ENCODE measurements at regions not wholly inside any gene's neighbourhood (a gene's known extent, or its start where the extent isn't known, plus 50 kb on each side); places are given as distances from the start of the nearest gene placed in this dataset.

DNA sequence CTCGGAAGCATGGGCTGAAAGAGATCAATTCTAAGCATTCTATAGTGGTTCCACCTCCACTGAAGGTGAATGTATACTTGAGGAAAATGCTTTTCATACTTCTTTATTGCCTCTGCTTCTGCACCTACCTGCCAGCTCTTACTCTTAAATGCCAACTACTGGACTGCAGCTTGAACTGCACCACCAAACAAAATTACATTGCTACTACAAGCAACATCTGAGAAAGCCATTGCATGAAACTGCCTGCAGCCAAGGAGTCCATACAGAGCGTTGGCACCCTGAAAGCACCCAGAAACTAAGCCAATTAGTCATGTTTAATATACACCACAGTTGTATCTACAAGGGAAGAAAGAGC lies 440.9 kb downstream of the BTBD3 start:
- Histone ChIP-seq H3K9ac (ENCODE audit: extremely low read depth, insufficient read length, low read length) (no peak overlapping the region), H3K4me2 (ENCODE audit: insufficient read depth, insufficient read length, low read length) (no peak overlapping the region), H3T11ph (ENCODE audit: low read length) (no peak overlapping the region), H2BK20ac (ENCODE audit: low read depth, low read length, poor library complexity, severe bottlenecking) (no peak overlapping the region), H2AFZ (ENCODE audit: low read length) (no peak overlapping the region), H3K4me1 (ENCODE audit: insufficient read depth, low read length) (no peaks in the 10 kb centered on the region), H3K56ac (ENCODE audit: insufficient read length, low read depth, low read length) (no peak overlapping the region), H2BK12ac (ENCODE audit: insufficient read length, low read depth, low read length) (no peak overlapping the region), H2BK15ac (ENCODE audit: low read depth, low read length) (no peak overlapping the region), H3K23ac (ENCODE audit: insufficient read length, low read depth, low read length) (no peak overlapping the region), H4K5ac (ENCODE audit: insufficient read length, low read depth, low read length) (no peak overlapping the region), H3K18ac (ENCODE audit: insufficient read length, low read depth, low read length) (no peak overlapping the region), H2BK120ac (ENCODE audit: low read depth, low read length, poor library complexity, severe bottlenecking) (no peak overlapping the region), H3K79me2 (ENCODE audit: insufficient read depth, low read length) (no peaks in the 10 kb centered on the region), H4K91ac (ENCODE audit: insufficient read length, low read depth, low read length) (no peak overlapping the region), H3K4ac (ENCODE audit: low read depth, low read length) (no peak overlapping the region), H4K8ac (replicated peaks; ENCODE audit: insufficient read length, low read depth, low read length) (no peak overlapping the region), H4K20me1 (ENCODE audit: control insufficient read depth, insufficient read depth, insufficient read length) (no peaks in the 10 kb centered on the region), H2AK5ac (ENCODE audit: insufficient read length, low read length) (no peak overlapping the region), H3K79me1 (ENCODE audit: insufficient read depth, low read depth, low read length, poor library complexity, severe bottlenecking) (no peaks in the 10 kb centered on the region), H3K27ac (ENCODE audit: insufficient read length, low read depth, low read length) (no peak overlapping the region), H3K27me3 (ENCODE audit: insufficient read depth, low read length) (no peaks in the 10 kb centered on the region), H3K14ac (ENCODE audit: insufficient read depth, low read length) (no peak overlapping the region), H2BK5ac (ENCODE audit: insufficient read length, low read length) (no peak overlapping the region), H3K23me2 (ENCODE audit: insufficient read length, low read depth, low read length, poor library complexity, severe bottlenecking) (no peaks in the 10 kb centered on the region), H3K9me3 (ENCODE audit: control insufficient read depth, low read depth, low read length) (no peaks in the 10 kb centered on the region)
- Mint-ChIP-seq H3K27me3 (ENCODE audit: low read depth) (no peaks in the 10 kb centered on the region), H3K36me3 (ENCODE audit: insufficient read depth in 1 of 3, low read depth in 3 of 3) (no peaks in the 10 kb centered on the region; a peak in 2 of 7 replicates), H3K27ac (no peak overlapping the region), H3K4me1 (no peaks in the 10 kb centered on the region), H3K4me3 (no peak overlapping the region), H3K9me3 (peaks cover 3% of the 10 kb centered on the region in 2 experiments; a peak in 3 of 5 replicates)
- DNase-seq: no peak
- no peak for TF ChIP-seq CTCF (conservative IDR thresholded peaks at IDR 0.05)
- WGBS (ENCODE audit: extremely low coverage, insufficient read length, low lambda C conversion rate): no CpG with 5 or more reads among the region's 2 CpGs
